ENCODE measurements at regions not wholly inside any gene's neighbourhood (a gene's known extent, or its start where the extent isn't known, plus 50 kb on each side); places are given as distances from the start of the nearest gene placed in this dataset.

- no peaks in the 10 kb centered on the region for H3K9me3 ChIP-seq
- H3K4me1 ChIP-seq = peaks cover 0 to 7% (median 0%) of the 10 kb centered on the region in 4 donors
- WGBS, 2 donors = 56 to 68% methylated on average over 8 of the region's 8 CpGs
- H3K36me3 ChIP-seq = no peaks in the 10 kb centered on the region
- H3K4me3 ChIP-seq = no peak overlapping the region
- TF ChIP-seq, protein P1, sequence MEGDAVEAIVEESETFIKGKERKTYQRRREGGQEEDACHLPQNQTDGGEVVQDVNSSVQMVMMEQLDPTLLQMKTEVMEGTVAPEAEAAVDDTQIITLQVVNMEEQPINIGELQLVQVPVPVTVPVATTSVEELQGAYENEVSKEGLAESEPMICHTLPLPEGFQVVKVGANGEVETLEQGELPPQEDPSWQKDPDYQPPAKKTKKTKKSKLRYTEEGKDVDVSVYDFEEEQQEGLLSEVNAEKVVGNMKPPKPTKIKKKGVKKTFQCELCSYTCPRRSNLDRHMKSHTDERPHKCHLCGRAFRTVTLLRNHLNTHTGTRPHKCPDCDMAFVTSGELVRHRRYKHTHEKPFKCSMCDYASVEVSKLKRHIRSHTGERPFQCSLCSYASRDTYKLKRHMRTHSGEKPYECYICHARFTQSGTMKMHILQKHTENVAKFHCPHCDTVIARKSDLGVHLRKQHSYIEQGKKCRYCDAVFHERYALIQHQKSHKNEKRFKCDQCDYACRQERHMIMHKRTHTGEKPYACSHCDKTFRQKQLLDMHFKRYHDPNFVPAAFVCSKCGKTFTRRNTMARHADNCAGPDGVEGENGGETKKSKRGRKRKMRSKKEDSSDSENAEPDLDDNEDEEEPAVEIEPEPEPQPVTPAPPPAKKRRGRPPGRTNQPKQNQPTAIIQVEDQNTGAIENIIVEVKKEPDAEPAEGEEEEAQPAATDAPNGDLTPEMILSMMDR (IDR thresholded peaks at IDR 0.05) = no peak
- TF ChIP-seq POLR2A (IDR thresholded peaks at IDR 0.05) (no peak), EP300 (IDR thresholded peaks at IDR 0.05) (no peak)
- DNase-seq (ENCODE audit: low spot score in 2 of 2) = no peak
- no peak overlapping the region for H3K27ac ChIP-seq
- H3K27me3 ChIP-seq = no peaks in the 10 kb centered on the region
Measured at GRCh38 chr2:238640486-238640885, 207.4 kb upstream of the TWIST2 start.

GRCh38 chr2:238642973-238643372 lies 204.9 kb upstream of the TWIST2 start:
- H3K27me3 ChIP-seq = no peaks in the 10 kb centered on the region
- H3K9me3 ChIP-seq = no peaks in the 10 kb centered on the region
- no peak for DNase-seq (ENCODE audit: low spot score in 2 of 2)
- H3K27ac ChIP-seq = no peak overlapping the region
- no peaks in the 10 kb centered on the region for H3K36me3 ChIP-seq
- 84 to 94% methylated on average over 10 to 12 of the region's 12 CpGs for WGBS, 2 donors
- H3K4me3 ChIP-seq = no peak overlapping the region
- no peak for TF ChIP-seq POLR2A (IDR thresholded peaks at IDR 0.05)
- no peak for TF ChIP-seq EP300 (IDR thresholded peaks at IDR 0.05)
- TF ChIP-seq, protein P1 (IDR thresholded peaks at IDR 0.05) = no peak
- H3K4me1 ChIP-seq = peaks cover 0 to 7% (median 0%) of the 10 kb centered on the region in 4 donors

GRCh38 chr2:238643400-238643907 lies 204.4 kb upstream of the TWIST2 start:
- Histone ChIP-seq H3K4me1 (peaks cover 0 to 7% (median 0%) of the 10 kb centered on the region in 4 donors), H3K4me3 (no peak overlapping the region), H3K9me3 (no peaks in the 10 kb centered on the region), H3K27me3 (no peaks in the 10 kb centered on the region), H3K36me3 (no peaks in the 10 kb centered on the region), H3K27ac (no peak overlapping the region)
- 92 to 93% methylated on average over 5 of the region's 5 CpGs for WGBS, 2 donors
- no peak for TF ChIP-seq POLR2A (IDR thresholded peaks at IDR 0.05)
- TF ChIP-seq, protein P1 (IDR thresholded peaks at IDR 0.05) = no peak
- TF ChIP-seq EP300 (IDR thresholded peaks at IDR 0.05) = no peak
- no peak for DNase-seq (ENCODE audit: low spot score in 2 of 2)

GRCh38 chr2:238644095-238645081 lies 203.5 kb upstream of the TWIST2 start:
- 43 to 46% methylated on average over 11 of the region's 11 CpGs for WGBS, 2 donors
- peak overlapping the region in 2 of 4 donors; percentile 19 to 36 for H3K27ac ChIP-seq
- no peak for DNase-seq (ENCODE audit: low spot score in 2 of 2)
- no peak overlapping the region for H3K4me3 ChIP-seq
- H3K36me3 ChIP-seq = no peaks in the 10 kb centered on the region
- H3K9me3 ChIP-seq = no peaks in the 10 kb centered on the region
- H3K27me3 ChIP-seq = no peaks in the 10 kb centered on the region
- TF ChIP-seq, protein P1 (IDR thresholded peaks at IDR 0.05) = no peak
- no peak for TF ChIP-seq POLR2A (IDR thresholded peaks at IDR 0.05)
- peaks cover 0 to 7% (median 0%) of the 10 kb centered on the region in 4 donors for H3K4me1 ChIP-seq

- TF ChIP-seq EP300 (IDR thresholded peaks at IDR 0.05) (no peak), POLR2A (IDR thresholded peaks at IDR 0.05) (no peak)
- Histone ChIP-seq H3K4me3 (no peak overlapping the region), H3K9me3 (no peaks in the 10 kb centered on the region), H3K36me3 (no peaks in the 10 kb centered on the region), H3K27me3 (no peaks in the 10 kb centered on the region), H3K27ac (peak overlapping the region in 2 of 4 donors; percentile 19 to 36), H3K4me1 (peaks cover 0 to 7% (median 0%) of the 10 kb centered on the region in 4 donors)
- no peak for DNase-seq (ENCODE audit: low spot score in 2 of 2)
- 69 to 90% methylated on average over 6 of the region's 6 CpGs for WGBS, 2 donors
Measured at GRCh38 chr2:238645095-238645494, 202.8 kb upstream of the TWIST2 start.

All from tibial nerve (tissue), 4 donors.